GM06990 (cell line): ENCODE measurements at regions not wholly inside any gene's neighbourhood (a gene's known extent, or its start where the extent isn't known, plus 50 kb on each side); places are given as distances from the start of the nearest gene placed in this dataset.

Experiments
- DNase-seq: peaks from one replicate; pipeline ENCODE4 v3.0.0-alpha.2; 2011; ENCODE audit not compliant: insufficient read length; ENCODE audit errors: extremely low read depth
- H3K27me3 ChIP-seq: replicated peaks from 2 replicates; pipeline ENCODE4 v1.6.0; 2011; ENCODE audit warnings: low read length; ENCODE audit not compliant: control insufficient read depth, insufficient read depth
- H3K36me3 ChIP-seq: 2 replicates; pipeline ENCODE4 v1.5.1; 2011; ENCODE audit warnings: low read length; ENCODE audit not compliant: control insufficient read depth, insufficient read depth
- H3K4me3 ChIP-seq: replicated peaks from 2 replicates; pipeline ENCODE4 v1.5.1; 2011; ENCODE audit warnings: low read depth, mild to moderate bottlenecking, control low read depth, low read length
- CTCF ChIP-seq: IDR thresholded peaks from 2 replicates; pipeline ENCODE4 v1.5.1; 2011; ENCODE audit warnings: low read length, control low read depth, mild to moderate bottlenecking, inconsistent platforms; ENCODE audit not compliant: insufficient read depth, poor library complexity, severe bottlenecking

- Histone ChIP-seq H3K36me3 (no peaks in the 10 kb centered on the region), H3K27me3 (no peaks in the 10 kb centered on the region), H3K4me3 (no peak overlapping the region)
- TF ChIP-seq CTCF, result no peak
- DNase-seq, result no peak
Observed at GRCh38 chr11:109075976-109076375, 346.0 kb upstream of the C11orf87 start.

DNA sequence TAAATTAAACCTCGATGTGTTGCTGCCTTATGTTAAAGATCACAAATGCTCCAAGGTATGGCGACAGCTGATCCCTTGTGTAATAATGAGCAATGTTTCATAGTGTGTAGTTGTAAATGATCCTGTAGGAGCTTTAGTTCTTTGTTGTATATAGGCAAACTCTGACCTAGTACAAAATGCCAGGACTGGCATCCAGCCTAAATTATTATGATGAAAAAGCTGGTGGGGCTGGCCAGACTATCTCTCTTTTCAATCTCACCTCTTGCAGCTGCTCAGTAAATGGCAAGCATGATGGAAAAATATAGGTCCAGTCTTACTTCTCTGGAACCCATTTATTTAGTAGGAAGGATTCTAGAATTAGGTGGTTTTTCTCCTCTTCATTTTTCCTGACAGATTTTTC lies 345.1 kb upstream of the C11orf87 start:
- no peaks in the 10 kb centered on the region for H3K27me3 ChIP-seq
- TF ChIP-seq CTCF, result no peak
- DNase-seq, result no peak
- no peaks in the 10 kb centered on the region for H3K36me3 ChIP-seq
- no peak overlapping the region for H3K4me3 ChIP-seq

GRCh38 chr11:109077291-109077920 lies 344.6 kb upstream of the C11orf87 start:
- Histone ChIP-seq H3K27me3 (no peaks in the 10 kb centered on the region), H3K4me3 (no peak overlapping the region), H3K36me3 (no peaks in the 10 kb centered on the region)
- DNase-seq, result no peak
- no peak for TF ChIP-seq CTCF

DNA sequence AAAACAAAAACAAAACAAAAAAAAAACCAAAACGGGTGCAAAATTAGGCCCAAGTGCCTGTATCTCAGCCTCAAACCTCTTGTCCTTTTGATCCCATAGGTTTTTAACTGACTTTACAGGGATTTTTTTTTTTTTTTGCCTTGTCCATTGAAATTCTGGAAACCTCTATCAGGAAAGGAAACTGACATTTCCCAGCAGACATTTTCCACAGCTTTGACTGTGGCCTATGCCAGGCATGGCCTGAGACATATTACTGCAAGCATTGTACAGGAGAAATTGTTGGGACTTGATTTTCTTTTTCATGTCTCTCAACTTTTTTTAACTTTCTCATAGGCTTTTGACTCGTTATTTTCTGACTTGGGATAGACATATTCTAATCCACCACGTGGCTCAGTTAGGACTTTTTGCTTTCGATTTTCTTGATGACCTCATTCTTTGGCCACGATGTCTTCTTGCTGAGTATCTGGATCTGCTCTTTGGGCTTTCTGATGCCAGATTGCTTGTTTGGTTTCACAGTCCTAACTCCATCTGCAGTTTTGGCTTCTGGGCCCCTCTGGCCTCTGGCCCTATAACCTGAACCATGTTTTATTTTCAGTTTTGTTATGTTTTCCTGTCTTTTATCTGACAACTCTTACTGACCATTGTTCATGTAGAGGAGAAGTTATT lies 336.1 kb upstream of the C11orf87 start:
- H3K4me3 ChIP-seq, result no peak overlapping the region
- H3K36me3 ChIP-seq, result no peaks in the 10 kb centered on the region
- DNase-seq, result no peak
- H3K27me3 ChIP-seq, result no peaks in the 10 kb centered on the region
- TF ChIP-seq CTCF, result no peak

- H3K27me3 ChIP-seq, result no peaks in the 10 kb centered on the region
- H3K4me3 ChIP-seq, result no peak overlapping the region
- no peak for TF ChIP-seq CTCF
- no peaks in the 10 kb centered on the region for H3K36me3 ChIP-seq
- no peak for DNase-seq
Observed at GRCh38 chr11:109086931-109087330, 335.1 kb upstream of the C11orf87 start.
